ENCODE measurements at regions not wholly inside any gene's neighbourhood (a gene's known extent, or its start where the extent isn't known, plus 50 kb on each side); places are given as distances from the start of the nearest gene placed in this dataset.
"Not testable (repeated sequence)": the region's sequence is repeated elsewhere in the genome, so short reads cannot be mapped to it uniquely, and the experiment has no call there.

GRCh38 chr21:5098010-5098743 is 5423.2 kb upstream of the TPTE start:
- H3K9ac ChIP-seq (ENCODE audit: insufficient read length, low read depth); H3K36me3 ChIP-seq (ENCODE audit: insufficient read depth, insufficient read length, low read length); H3K9me3 ChIP-seq (ENCODE audit: insufficient read depth, low read length); DNase-seq (ENCODE audit: low read depth, low spot score); H3K27me3 ChIP-seq (ENCODE audit: insufficient read depth, insufficient read length); H3K4me3 ChIP-seq (ENCODE audit: insufficient read length, low read depth); H3K4me1 ChIP-seq (ENCODE audit: insufficient read depth, insufficient read length): not testable (repeated sequence)

- not testable (repeated sequence) for H3K4me3 ChIP-seq (ENCODE audit: insufficient read length, low read depth); H3K9ac ChIP-seq (ENCODE audit: insufficient read length, low read depth); H3K27me3 ChIP-seq (ENCODE audit: insufficient read depth, insufficient read length); H3K4me1 ChIP-seq (ENCODE audit: insufficient read depth, insufficient read length); H3K9me3 ChIP-seq (ENCODE audit: insufficient read depth, low read length); DNase-seq (ENCODE audit: low read depth, low spot score); H3K36me3 ChIP-seq (ENCODE audit: insufficient read depth, insufficient read length, low read length)
Observed at GRCh38 chr21:5100604-5101174, 5420.7 kb upstream of the TPTE start.

- not testable (repeated sequence) for H3K4me1 ChIP-seq (ENCODE audit: insufficient read depth, insufficient read length); H3K27me3 ChIP-seq (ENCODE audit: insufficient read depth, insufficient read length); DNase-seq (ENCODE audit: low read depth, low spot score); H3K36me3 ChIP-seq (ENCODE audit: insufficient read depth, insufficient read length, low read length); H3K4me3 ChIP-seq (ENCODE audit: insufficient read length, low read depth); H3K9ac ChIP-seq (ENCODE audit: insufficient read length, low read depth); H3K9me3 ChIP-seq (ENCODE audit: insufficient read depth, low read length)
Observed at GRCh38 chr21:5101749-5102148, 5419.6 kb upstream of the TPTE start.

- not testable (repeated sequence) for H3K9ac ChIP-seq (ENCODE audit: insufficient read length, low read depth); DNase-seq (ENCODE audit: low read depth, low spot score); H3K4me3 ChIP-seq (ENCODE audit: insufficient read length, low read depth); H3K36me3 ChIP-seq (ENCODE audit: insufficient read depth, insufficient read length, low read length); H3K9me3 ChIP-seq (ENCODE audit: insufficient read depth, low read length); H3K27me3 ChIP-seq (ENCODE audit: insufficient read depth, insufficient read length); H3K4me1 ChIP-seq (ENCODE audit: insufficient read depth, insufficient read length)
Observed at GRCh38 chr21:5103880-5104561, 5417.4 kb upstream of the TPTE start.

GRCh38 chr21:5104562-5104928 is 5416.8 kb upstream of the TPTE start:
- H3K9me3 ChIP-seq (ENCODE audit: insufficient read depth, low read length); H3K9ac ChIP-seq (ENCODE audit: insufficient read length, low read depth); H3K4me1 ChIP-seq (ENCODE audit: insufficient read depth, insufficient read length); DNase-seq (ENCODE audit: low read depth, low spot score); H3K4me3 ChIP-seq (ENCODE audit: insufficient read length, low read depth); H3K27me3 ChIP-seq (ENCODE audit: insufficient read depth, insufficient read length); H3K36me3 ChIP-seq (ENCODE audit: insufficient read depth, insufficient read length, low read length): not testable (repeated sequence)

GRCh38 chr21:5105939-5106708 is 5415.3 kb upstream of the TPTE start:
- H3K9me3 ChIP-seq (ENCODE audit: insufficient read depth, low read length); H3K4me3 ChIP-seq (ENCODE audit: insufficient read length, low read depth); H3K27me3 ChIP-seq (ENCODE audit: insufficient read depth, insufficient read length); H3K4me1 ChIP-seq (ENCODE audit: insufficient read depth, insufficient read length); DNase-seq (ENCODE audit: low read depth, low spot score); H3K9ac ChIP-seq (ENCODE audit: insufficient read length, low read depth); H3K36me3 ChIP-seq (ENCODE audit: insufficient read depth, insufficient read length, low read length): not testable (repeated sequence)

- not testable (repeated sequence) for DNase-seq (ENCODE audit: low read depth, low spot score); H3K27me3 ChIP-seq (ENCODE audit: insufficient read depth, insufficient read length); H3K4me3 ChIP-seq (ENCODE audit: insufficient read length, low read depth); H3K9me3 ChIP-seq (ENCODE audit: insufficient read depth, low read length); H3K36me3 ChIP-seq (ENCODE audit: insufficient read depth, insufficient read length, low read length); H3K4me1 ChIP-seq (ENCODE audit: insufficient read depth, insufficient read length); H3K9ac ChIP-seq (ENCODE audit: insufficient read length, low read depth)
Observed at GRCh38 chr21:5106767-5107464, 5414.5 kb upstream of the TPTE start.

GRCh38 chr21:5107637-5108036 is 5413.7 kb upstream of the TPTE start:
- H3K27me3 ChIP-seq (ENCODE audit: insufficient read depth, insufficient read length); H3K9me3 ChIP-seq (ENCODE audit: insufficient read depth, low read length); H3K36me3 ChIP-seq (ENCODE audit: insufficient read depth, insufficient read length, low read length); DNase-seq (ENCODE audit: low read depth, low spot score); H3K4me3 ChIP-seq (ENCODE audit: insufficient read length, low read depth); H3K4me1 ChIP-seq (ENCODE audit: insufficient read depth, insufficient read length); H3K9ac ChIP-seq (ENCODE audit: insufficient read length, low read depth): not testable (repeated sequence)

GRCh38 chr21:5108048-5108775 is 5413.2 kb upstream of the TPTE start:
- H3K9ac ChIP-seq (ENCODE audit: insufficient read length, low read depth); H3K4me1 ChIP-seq (ENCODE audit: insufficient read depth, insufficient read length); H3K4me3 ChIP-seq (ENCODE audit: insufficient read length, low read depth); DNase-seq (ENCODE audit: low read depth, low spot score); H3K36me3 ChIP-seq (ENCODE audit: insufficient read depth, insufficient read length, low read length); H3K9me3 ChIP-seq (ENCODE audit: insufficient read depth, low read length); H3K27me3 ChIP-seq (ENCODE audit: insufficient read depth, insufficient read length): not testable (repeated sequence)

GRCh38 chr21:5111197-5111596 is 5410.2 kb upstream of the TPTE start:
- not testable (repeated sequence) for H3K27me3 ChIP-seq (ENCODE audit: insufficient read depth, insufficient read length); H3K4me1 ChIP-seq (ENCODE audit: insufficient read depth, insufficient read length)

GRCh38 chr21:5113092-5113491 is 5408.3 kb upstream of the TPTE start:
- H3K27me3 ChIP-seq (ENCODE audit: insufficient read depth, insufficient read length); H3K36me3 ChIP-seq (ENCODE audit: insufficient read depth, insufficient read length, low read length); H3K4me1 ChIP-seq (ENCODE audit: insufficient read depth, insufficient read length); H3K4me3 ChIP-seq (ENCODE audit: insufficient read length, low read depth); H3K9me3 ChIP-seq (ENCODE audit: insufficient read depth, low read length); DNase-seq (ENCODE audit: low read depth, low spot score); H3K9ac ChIP-seq (ENCODE audit: insufficient read length, low read depth): not testable (repeated sequence)

More at GRCh38 chr21:5111197-5111596, 5410.2 kb upstream of the TPTE start:
- H3K4me3 ChIP-seq (ENCODE audit: insufficient read length, low read depth); DNase-seq (ENCODE audit: low read depth, low spot score); H3K9me3 ChIP-seq (ENCODE audit: insufficient read depth, low read length); H3K9ac ChIP-seq (ENCODE audit: insufficient read length, low read depth); H3K36me3 ChIP-seq (ENCODE audit: insufficient read depth, insufficient read length, low read length): not testable (repeated sequence)

Data from NT2/D1 (cell line).